Left lobe of liver (tissue), 2 donors: ENCODE measurements at regions not wholly inside any gene's neighbourhood (a gene's known extent, or its start where the extent isn't known, plus 50 kb on each side); places are given as distances from the start of the nearest gene placed in this dataset.

Source experiments
- ATAC-seq: fragments of 200-7000 bp; cut with Tn5 transposase; one replicate; pipeline ENCODE4 v1.9.1; 2020; ENCODE audit warnings: mild to moderate bottlenecking, moderate library complexity
- DNase-seq: peaks from one replicate; pipeline ENCODE4 v3.0.0-alpha.2; 2020; ENCODE audit warnings: low spot score
- donor health status: DM: no; HTN: no; CAD: no; lungs with moderate emphysema.
- donor health status: DM: no; HTN: yes; CAD: no.

- no peak for DNase-seq
- ATAC-seq = no peak
These were observed 97.9 kb upstream of the ALKAL2 start for GRCh38 chr2:385785-386184.

GRCh38 chr2:385061-385460 lies 97.2 kb upstream of the ALKAL2 start:
- no peak for ATAC-seq

GRCh38 chr2:383888-384287 lies 96.0 kb upstream of the ALKAL2 start:
- ATAC-seq (no peak), DNase-seq (no peak)

More at GRCh38 chr2:385061-385460, 97.2 kb upstream of the ALKAL2 start:
- DNase-seq = no peak

GRCh38 chr2:383178-383577 lies 95.3 kb upstream of the ALKAL2 start:
- ATAC-seq = no peak
- no peak for DNase-seq

GRCh38 chr2:382728-383022 lies 94.8 kb upstream of the ALKAL2 start:
- ATAC-seq (no peak), DNase-seq (no peak)

GRCh38 chr2:381941-382727 lies 94.2 kb upstream of the ALKAL2 start:
- DNase-seq = no peak
- no peak for ATAC-seq

- DNase-seq (no peak), ATAC-seq (no peak)
These were observed 93.3 kb upstream of the ALKAL2 start for GRCh38 chr2:381181-381580.

- ATAC-seq (no peak), DNase-seq (no peak)
These were observed 92.9 kb upstream of the ALKAL2 start for GRCh38 chr2:380772-381171.

- DNase-seq = no peak
- ATAC-seq = no peak
These were observed 92.3 kb upstream of the ALKAL2 start for GRCh38 chr2:380221-380620.

- DNase-seq (no peak), ATAC-seq (no peak)
These were observed 91.9 kb upstream of the ALKAL2 start for GRCh38 chr2:379778-380177.

- DNase-seq (no peak), ATAC-seq (no peak)
These were observed 90.5 kb upstream of the ALKAL2 start for GRCh38 chr2:378364-378763.

- ATAC-seq (no peak), DNase-seq (no peak)
These were observed 89.5 kb upstream of the ALKAL2 start for GRCh38 chr2:377414-377813.

- ATAC-seq = no peak
- DNase-seq = no peak
These were observed 88.0 kb upstream of the ALKAL2 start for GRCh38 chr2:375956-376307.

GRCh38 chr2:375270-375955 lies 87.5 kb upstream of the ALKAL2 start:
- ATAC-seq = no peak

GRCh38 chr2:368386-368785 lies 80.5 kb upstream of the ALKAL2 start:
- DNase-seq (no peak), ATAC-seq (no peak)

More at GRCh38 chr2:375270-375955, 87.5 kb upstream of the ALKAL2 start:
- DNase-seq = no peak

GRCh38 chr2:367246-367645 lies 79.4 kb upstream of the ALKAL2 start:
- ATAC-seq = no peak
- no peak for DNase-seq

GRCh38 chr2:366706-367105 lies 78.8 kb upstream of the ALKAL2 start:
- no peak for DNase-seq
- ATAC-seq = peak; percentile 32

- DNase-seq (no peak), ATAC-seq (no peak)
These were observed 77.7 kb upstream of the ALKAL2 start for GRCh38 chr2:365367-366275.

- no peak for DNase-seq
- ATAC-seq = no peak
These were observed 76.1 kb upstream of the ALKAL2 start for GRCh38 chr2:363824-364470.

- no peak for DNase-seq
These were observed 75.0 kb upstream of the ALKAL2 start for GRCh38 chr2:362924-363323.

GRCh38 chr2:360124-360523 lies 72.2 kb upstream of the ALKAL2 start:
- DNase-seq = no peak
- no peak for ATAC-seq

More at GRCh38 chr2:362924-363323, 75.0 kb upstream of the ALKAL2 start:
- ATAC-seq = no peak
